ENCODE measurements at regions not wholly inside any gene's neighbourhood (a gene's known extent, or its start where the extent isn't known, plus 50 kb on each side); places are given as distances from the start of the nearest gene placed in this dataset.

DNA sequence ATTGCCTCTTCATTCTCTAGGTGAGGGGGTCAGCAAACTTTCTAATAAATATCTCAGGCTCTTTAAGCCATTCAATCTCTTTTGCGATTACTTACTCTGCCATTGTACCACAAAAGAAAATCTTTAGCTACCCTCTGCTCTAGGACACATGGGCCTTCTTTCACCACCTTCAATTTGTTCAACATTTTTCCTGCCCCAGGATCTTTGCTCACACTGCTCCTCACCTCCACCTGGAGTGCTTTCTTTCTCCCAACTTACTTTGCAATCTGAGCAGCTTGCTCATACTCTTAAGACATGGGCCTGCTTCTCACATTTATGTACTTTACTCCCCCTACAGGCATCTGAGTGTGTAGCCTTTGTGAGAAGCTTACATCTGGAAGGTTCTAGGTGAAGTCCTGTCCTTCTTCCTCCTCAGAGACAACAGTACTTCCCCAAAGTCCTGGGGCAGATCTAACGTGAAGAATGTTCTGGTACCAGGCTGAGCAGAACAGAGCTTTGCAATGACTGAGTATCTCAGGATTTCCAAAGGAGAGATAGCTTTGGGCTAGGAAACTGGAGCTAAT, 55.0 kb upstream of the PRDM5 start:
- peak; percentile 15 for DNase-seq

DNA sequence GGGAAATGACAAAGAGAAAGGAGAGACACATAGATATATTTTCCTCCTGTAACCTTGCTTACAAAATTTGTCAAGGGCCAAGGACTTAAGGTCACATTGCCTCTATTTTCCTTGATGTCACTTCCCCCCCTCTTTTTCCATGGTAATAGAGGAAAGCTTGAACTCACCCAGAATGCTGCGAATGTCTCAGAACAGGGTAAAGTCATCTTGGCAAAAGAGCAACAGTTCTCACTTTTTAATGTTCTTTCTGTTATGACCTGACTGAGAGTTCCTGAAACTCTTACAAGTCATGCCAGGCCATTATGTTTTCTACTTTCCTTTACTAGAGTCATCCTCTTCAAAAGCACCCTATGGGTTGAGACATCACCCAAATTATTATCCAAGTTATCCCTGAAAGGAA, 50.7 kb upstream of the PRDM5 start:
- DNase-seq = no peak

Measured in NCI-H1436 (cell line).